AG09309 (cell line): ENCODE measurements at regions not wholly inside any gene's neighbourhood (a gene's known extent, or its start where the extent isn't known, plus 50 kb on each side); places are given as distances from the start of the nearest gene placed in this dataset.
"Not testable (repeated sequence)": the region's sequence is repeated elsewhere in the genome, so short reads cannot be mapped to it uniquely, and the experiment has no call there.

Experiments used
- DNase-seq: peaks from one replicate; pipeline ENCODE4 v3.0.0-alpha.2; 2010; ENCODE audit warnings: low read depth
- H3K4me3 ChIP-seq: 2 replicates; pipeline ENCODE4 v1.5.1; 2011; ENCODE audit warnings: mild to moderate bottlenecking, low read depth, low read length, moderate library complexity; ENCODE audit not compliant: control insufficient read depth
- CTCF ChIP-seq: IDR thresholded peaks from 2 replicates; pipeline ENCODE4 v1.5.1; 2011; ENCODE audit warnings: mild to moderate bottlenecking, low read depth, low read length, inconsistent platforms; ENCODE audit not compliant: insufficient read depth, control insufficient read depth; ENCODE audit errors: missing control alignments

- no peak overlapping the region for H3K4me3 ChIP-seq
- TF ChIP-seq CTCF = no peak
- DNase-seq = no peak
Measured at GRCh38 chr6:85077098-85077497, 312.7 kb upstream of the TBX18 start.

GRCh38 chr6:85071845-85072244 lies 307.4 kb upstream of the TBX18 start:
- DNase-seq, H3K4me3 ChIP-seq: not testable (repeated sequence)

- TF ChIP-seq CTCF = no peak
- no peak for DNase-seq
- no peak overlapping the region for H3K4me3 ChIP-seq
Measured at GRCh38 chr6:85069577-85069976, 305.2 kb upstream of the TBX18 start.

- H3K4me3 ChIP-seq = no peak overlapping the region
- no peak for TF ChIP-seq CTCF
- DNase-seq = no peak
Measured at GRCh38 chr6:85068221-85068620, 303.8 kb upstream of the TBX18 start.

- no peak for DNase-seq
- H3K4me3 ChIP-seq = no peak overlapping the region
- no peak for TF ChIP-seq CTCF
Measured at GRCh38 chr6:85066266-85066665, 301.9 kb upstream of the TBX18 start.

GRCh38 chr6:85065831-85066230 lies 301.4 kb upstream of the TBX18 start:
- no peak for DNase-seq
- H3K4me3 ChIP-seq = no peak overlapping the region
- no peak for TF ChIP-seq CTCF

- TF ChIP-seq CTCF = no peak
- no peak for DNase-seq
- H3K4me3 ChIP-seq = no peak overlapping the region
Measured at GRCh38 chr6:85063611-85064010, 299.2 kb upstream of the TBX18 start.

GRCh38 chr6:85062884-85063283 lies 298.5 kb upstream of the TBX18 start:
- no peak overlapping the region for H3K4me3 ChIP-seq
- no peak for TF ChIP-seq CTCF
- DNase-seq = no peak
